HG03521 (cell line): ENCODE measurements at regions not wholly inside any gene's neighbourhood (a gene's known extent, or its start where the extent isn't known, plus 50 kb on each side); places are given as distances from the start of the nearest gene placed in this dataset.
A peak's percentile ranks its signal among the peaks of the same experiment; 100 is the strongest.

ENCODE experiments used
- ATAC-seq: cut with Tn5 transposase; IDR thresholded peaks from one replicate; pipeline ENCODE4 v1.9.1; 2021; ENCODE audit warnings: mild to moderate bottlenecking, moderate library complexity; ENCODE audit not compliant: unreplicated experiment

- no peak for ATAC-seq
Observed at GRCh38 chr16:9446471-9447194, 355.2 kb downstream of the HAPSTR1 start.

GRCh38 chr16:9447195-9447551 lies 355.7 kb downstream of the HAPSTR1 start:
- no peak for ATAC-seq

- ATAC-seq: no peak
Observed at GRCh38 chr16:9447699-9448098, 356.3 kb downstream of the HAPSTR1 start.

GRCh38 chr16:9449597-9449996 lies 358.2 kb downstream of the HAPSTR1 start:
- no peak for ATAC-seq

GRCh38 chr16:9457215-9457614 lies 365.8 kb downstream of the HAPSTR1 start:
- no peak for ATAC-seq

GRCh38 chr16:9458816-9459215 lies 367.4 kb downstream of the HAPSTR1 start:
- no peak for ATAC-seq

GRCh38 chr16:9462984-9463383 lies 371.5 kb downstream of the HAPSTR1 start:
- ATAC-seq: no peak

GRCh38 chr16:9463461-9463860 lies 372.0 kb downstream of the HAPSTR1 start:
- no peak for ATAC-seq

GRCh38 chr16:9465161-9465560 lies 373.7 kb downstream of the HAPSTR1 start:
- no peak for ATAC-seq

- no peak for ATAC-seq
Observed at GRCh38 chr16:9469512-9469911, 378.1 kb downstream of the HAPSTR1 start.

- ATAC-seq: peak; percentile 75
Observed at GRCh38 chr16:9476744-9477143, 385.3 kb downstream of the HAPSTR1 start.

GRCh38 chr16:9479008-9479407 lies 387.6 kb downstream of the HAPSTR1 start:
- ATAC-seq: no peak

GRCh38 chr16:9480503-9480902 lies 389.1 kb downstream of the HAPSTR1 start:
- ATAC-seq: no peak

- ATAC-seq: no peak
Observed at GRCh38 chr16:9481747-9482730, 390.6 kb downstream of the HAPSTR1 start.

GRCh38 chr16:9484426-9484825 lies 393.0 kb downstream of the HAPSTR1 start:
- no peak for ATAC-seq

GRCh38 chr16:9484881-9485280 lies 393.4 kb downstream of the HAPSTR1 start:
- no peak for ATAC-seq

GRCh38 chr16:9489835-9490467 lies 398.5 kb downstream of the HAPSTR1 start:
- ATAC-seq: no peak

- ATAC-seq: no peak
Observed at GRCh38 chr16:9495824-9496223, 404.4 kb downstream of the HAPSTR1 start.

GRCh38 chr16:9497750-9498149 lies 406.3 kb downstream of the HAPSTR1 start:
- no peak for ATAC-seq

GRCh38 chr16:9499941-9500593 lies 408.6 kb downstream of the HAPSTR1 start:
- ATAC-seq: no peak

- ATAC-seq: no peak
Observed at GRCh38 chr16:9500872-9501271, 409.4 kb downstream of the HAPSTR1 start.
